ENCODE measurements at regions not wholly inside any gene's neighbourhood (a gene's known extent, or its start where the extent isn't known, plus 50 kb on each side); places are given as distances from the start of the nearest gene placed in this dataset.

DNA sequence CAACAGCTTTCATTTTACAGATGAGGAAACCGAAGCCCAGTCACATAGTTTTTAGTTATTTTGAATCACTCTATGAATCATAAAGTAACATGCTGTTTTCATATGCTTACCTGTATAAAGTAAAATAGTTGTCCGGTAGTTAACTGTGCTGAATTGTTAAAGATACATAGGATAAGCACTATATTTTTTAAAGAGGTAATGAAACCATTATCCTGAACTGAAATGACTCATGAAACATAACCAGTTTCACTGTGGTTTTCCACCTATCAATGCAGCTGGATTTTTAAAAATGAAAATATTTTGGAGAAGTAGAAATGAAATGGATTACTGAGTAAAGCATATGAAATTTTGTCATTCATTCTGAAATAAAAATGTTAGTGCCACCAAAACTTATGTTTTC, 655.0 kb downstream of the OLFM4 start:
- no peaks in the 10 kb centered on the region for H3K27me3 ChIP-seq (ENCODE audit: insufficient read depth, low read length, poor library complexity)
- TF ChIP-seq EZH2 (IDR thresholded peaks at IDR 0.05; ENCODE audit: borderline replicate concordance, low read depth, low read length, severe bottlenecking) = no peak
- H3K9ac ChIP-seq (ENCODE audit: low read depth, low read length) = no peak overlapping the region
- no peak overlapping the region for H3K4me3 ChIP-seq (ENCODE audit: low read depth in 1 of 2, low read length in 2 of 2)
- no peaks in the 10 kb centered on the region for H4K20me1 ChIP-seq (ENCODE audit: insufficient read depth, low read length)
- no peaks in the 10 kb centered on the region for H3K79me2 ChIP-seq (ENCODE audit: insufficient read depth, low read length)
- H3K4me2 ChIP-seq (ENCODE audit: insufficient read depth, low read length) = no peak overlapping the region
- H3K27ac ChIP-seq (ENCODE audit: low read length) = no peak overlapping the region
- ATAC-seq (ENCODE audit: insufficient read depth, low read depth) = no peak
- no peaks in the 10 kb centered on the region for H3K9me3 ChIP-seq (ENCODE audit: insufficient read depth, low read length, severe bottlenecking)
- H2AFZ ChIP-seq (ENCODE audit: low read depth, low read length) = no peak overlapping the region
- no peaks in the 10 kb centered on the region for H3K36me3 ChIP-seq (ENCODE audit: insufficient read depth, low read length)
- H3K4me1 ChIP-seq (ENCODE audit: insufficient read depth, low read length) = no peaks in the 10 kb centered on the region
- no peak for DNase-seq

DNA sequence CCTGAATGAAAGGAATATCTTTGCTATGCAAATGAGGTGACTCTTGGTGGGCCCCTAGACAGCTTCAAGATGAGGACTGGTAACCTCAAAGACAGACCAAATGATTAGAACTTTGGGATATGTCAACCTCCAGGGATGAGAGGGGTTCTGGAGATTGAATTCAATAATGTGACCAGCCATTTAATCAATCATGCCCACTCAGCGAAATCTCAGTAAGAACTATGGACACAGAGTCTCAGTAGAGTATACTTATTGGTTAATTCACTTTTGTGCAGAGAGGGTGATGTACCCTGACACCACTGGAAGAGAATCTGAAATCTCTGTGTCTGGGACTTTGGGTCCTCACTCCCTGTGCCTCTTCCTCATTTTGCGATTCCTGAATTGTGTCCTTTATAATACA, 662.8 kb downstream of the OLFM4 start:
- Histone ChIP-seq H3K4me1 (ENCODE audit: insufficient read depth, low read length) (no peaks in the 10 kb centered on the region), H3K36me3 (ENCODE audit: insufficient read depth, low read length) (no peaks in the 10 kb centered on the region), H3K4me3 (ENCODE audit: low read depth in 1 of 2, low read length in 2 of 2) (no peak overlapping the region), H3K27ac (ENCODE audit: low read length) (no peak overlapping the region), H3K4me2 (ENCODE audit: insufficient read depth, low read length) (no peak overlapping the region), H3K9me3 (ENCODE audit: insufficient read depth, low read length, severe bottlenecking) (no peaks in the 10 kb centered on the region), H3K79me2 (ENCODE audit: insufficient read depth, low read length) (no peaks in the 10 kb centered on the region), H3K27me3 (ENCODE audit: insufficient read depth, low read length, poor library complexity) (no peaks in the 10 kb centered on the region), H3K9ac (ENCODE audit: low read depth, low read length) (no peak overlapping the region), H2AFZ (ENCODE audit: low read depth, low read length) (no peak overlapping the region), H4K20me1 (ENCODE audit: insufficient read depth, low read length) (no peaks in the 10 kb centered on the region)
- DNase-seq (no peak), ATAC-seq (ENCODE audit: insufficient read depth, low read depth) (no peak)
- no peak for TF ChIP-seq EZH2 (IDR thresholded peaks at IDR 0.05; ENCODE audit: borderline replicate concordance, low read depth, low read length, severe bottlenecking)
- TF ChIP-seq, protein P1, sequence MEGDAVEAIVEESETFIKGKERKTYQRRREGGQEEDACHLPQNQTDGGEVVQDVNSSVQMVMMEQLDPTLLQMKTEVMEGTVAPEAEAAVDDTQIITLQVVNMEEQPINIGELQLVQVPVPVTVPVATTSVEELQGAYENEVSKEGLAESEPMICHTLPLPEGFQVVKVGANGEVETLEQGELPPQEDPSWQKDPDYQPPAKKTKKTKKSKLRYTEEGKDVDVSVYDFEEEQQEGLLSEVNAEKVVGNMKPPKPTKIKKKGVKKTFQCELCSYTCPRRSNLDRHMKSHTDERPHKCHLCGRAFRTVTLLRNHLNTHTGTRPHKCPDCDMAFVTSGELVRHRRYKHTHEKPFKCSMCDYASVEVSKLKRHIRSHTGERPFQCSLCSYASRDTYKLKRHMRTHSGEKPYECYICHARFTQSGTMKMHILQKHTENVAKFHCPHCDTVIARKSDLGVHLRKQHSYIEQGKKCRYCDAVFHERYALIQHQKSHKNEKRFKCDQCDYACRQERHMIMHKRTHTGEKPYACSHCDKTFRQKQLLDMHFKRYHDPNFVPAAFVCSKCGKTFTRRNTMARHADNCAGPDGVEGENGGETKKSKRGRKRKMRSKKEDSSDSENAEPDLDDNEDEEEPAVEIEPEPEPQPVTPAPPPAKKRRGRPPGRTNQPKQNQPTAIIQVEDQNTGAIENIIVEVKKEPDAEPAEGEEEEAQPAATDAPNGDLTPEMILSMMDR (IDR thresholded peaks at IDR 0.05; ENCODE audit: borderline replicate concordance, extremely low read depth, low read length, poor library complexity, severe bottlenecking) = no peak

DNA sequence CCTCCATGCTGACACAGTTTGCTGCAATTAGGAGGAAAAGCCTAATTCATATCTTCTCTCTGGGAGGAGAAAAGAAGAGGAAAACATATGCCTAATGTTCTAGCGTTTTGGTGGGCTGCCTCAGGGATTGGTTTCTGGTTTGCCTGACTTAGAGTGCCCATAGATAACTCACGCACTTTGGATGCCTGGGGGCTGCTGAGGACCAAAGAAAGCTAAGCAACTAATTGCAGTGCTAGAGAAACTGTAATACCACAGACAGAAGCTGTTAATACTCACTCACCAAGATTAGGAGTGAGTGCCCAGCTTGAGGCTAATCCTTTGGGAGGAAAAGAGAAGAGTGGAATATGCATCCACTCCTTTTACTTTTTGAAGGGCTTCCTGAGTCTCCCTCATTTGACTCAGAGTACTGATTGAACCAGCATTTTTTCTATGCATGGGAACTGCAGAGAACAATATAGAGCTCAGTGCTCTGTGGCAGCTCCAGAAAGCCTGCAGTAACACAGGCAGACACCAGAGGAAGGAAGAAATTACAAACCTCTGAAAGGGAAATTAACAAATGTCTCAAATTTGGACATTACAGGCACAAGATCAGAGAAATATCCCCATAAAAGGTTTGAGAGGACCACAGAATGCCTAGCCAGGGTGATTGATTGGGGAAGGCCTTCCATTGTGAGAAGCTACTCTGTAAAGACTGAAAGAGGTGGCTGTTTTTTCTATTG, 666.4 kb downstream of the OLFM4 start:
- DNase-seq = no peak
- Histone ChIP-seq H3K4me1 (ENCODE audit: insufficient read depth, low read length) (no peaks in the 10 kb centered on the region), H2AFZ (ENCODE audit: low read depth, low read length) (no peak overlapping the region), H3K79me2 (ENCODE audit: insufficient read depth, low read length) (no peaks in the 10 kb centered on the region), H3K4me2 (ENCODE audit: insufficient read depth, low read length) (no peak overlapping the region), H3K27ac (ENCODE audit: low read length) (no peak overlapping the region), H3K4me3 (ENCODE audit: low read depth in 1 of 2, low read length in 2 of 2) (no peak overlapping the region), H3K9me3 (ENCODE audit: insufficient read depth, low read length, severe bottlenecking) (no peaks in the 10 kb centered on the region), H3K27me3 (ENCODE audit: insufficient read depth, low read length, poor library complexity) (no peaks in the 10 kb centered on the region), H3K9ac (ENCODE audit: low read depth, low read length) (no peak overlapping the region), H3K36me3 (ENCODE audit: insufficient read depth, low read length) (no peaks in the 10 kb centered on the region), H4K20me1 (ENCODE audit: insufficient read depth, low read length) (no peaks in the 10 kb centered on the region)
- no peak for ATAC-seq (ENCODE audit: insufficient read depth, low read depth)
- TF ChIP-seq EZH2 (IDR thresholded peaks at IDR 0.05; ENCODE audit: borderline replicate concordance, low read depth, low read length, severe bottlenecking) = no peak
- TF ChIP-seq, protein P1 (IDR thresholded peaks at IDR 0.05; ENCODE audit: borderline replicate concordance, extremely low read depth, low read length, poor library complexity, severe bottlenecking) = no peak

DNA sequence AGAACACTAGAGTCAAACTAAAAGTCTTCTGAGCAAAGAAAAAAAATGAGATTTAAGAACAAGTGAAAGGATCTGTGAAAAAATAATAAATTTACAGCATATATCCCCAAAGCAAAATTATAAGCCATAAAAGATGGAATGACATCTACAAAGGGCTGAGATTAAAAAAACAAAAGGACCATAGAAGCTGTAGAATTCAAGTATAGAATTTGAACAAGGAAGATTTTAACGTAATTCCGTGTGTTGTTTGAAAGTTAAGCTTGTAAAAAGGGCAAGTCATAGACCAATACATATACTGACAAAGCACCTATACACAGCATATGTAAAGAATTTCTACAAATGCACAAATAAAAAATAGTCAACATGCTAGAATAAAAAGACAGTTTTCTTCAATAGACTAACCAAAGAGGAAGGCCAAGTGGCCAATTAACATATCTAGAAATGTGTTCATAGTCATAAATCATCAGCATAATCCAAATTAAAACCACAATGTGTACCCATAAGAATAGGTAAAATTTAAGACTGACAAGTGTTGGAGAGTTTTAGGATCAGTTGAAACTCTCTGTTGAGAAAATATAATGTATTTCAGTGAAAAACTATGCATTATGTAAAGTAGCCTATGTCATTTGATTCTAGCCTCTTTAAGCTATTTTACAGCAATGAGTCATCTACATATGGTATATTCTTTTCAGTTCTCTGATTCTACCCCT, 674.9 kb downstream of the OLFM4 start:
- no peaks in the 10 kb centered on the region for H3K9me3 ChIP-seq (ENCODE audit: insufficient read depth, low read length, severe bottlenecking)
- no peak overlapping the region for H3K27ac ChIP-seq (ENCODE audit: low read length)
- H3K4me1 ChIP-seq (ENCODE audit: insufficient read depth, low read length) = no peaks in the 10 kb centered on the region
- H3K4me3 ChIP-seq (ENCODE audit: low read depth in 1 of 2, low read length in 2 of 2) = no peak overlapping the region
- H3K36me3 ChIP-seq (ENCODE audit: insufficient read depth, low read length) = no peaks in the 10 kb centered on the region
- H2AFZ ChIP-seq (ENCODE audit: low read depth, low read length) = no peak overlapping the region
- ATAC-seq (ENCODE audit: insufficient read depth, low read depth) (no peak), DNase-seq (no peak)
- TF ChIP-seq EZH2 (IDR thresholded peaks at IDR 0.05; ENCODE audit: borderline replicate concordance, low read depth, low read length, severe bottlenecking) = no peak
- TF ChIP-seq, protein P1 (IDR thresholded peaks at IDR 0.05; ENCODE audit: borderline replicate concordance, extremely low read depth, low read length, poor library complexity, severe bottlenecking) = no peak
- H3K79me2 ChIP-seq (ENCODE audit: insufficient read depth, low read length) = no peaks in the 10 kb centered on the region
- H3K27me3 ChIP-seq (ENCODE audit: insufficient read depth, low read length, poor library complexity) = no peaks in the 10 kb centered on the region
- no peak overlapping the region for H3K4me2 ChIP-seq (ENCODE audit: insufficient read depth, low read length)
- H3K9ac ChIP-seq (ENCODE audit: low read depth, low read length) = no peak overlapping the region
- no peaks in the 10 kb centered on the region for H4K20me1 ChIP-seq (ENCODE audit: insufficient read depth, low read length)
